Right atrium auricular region (tissue), 2 donors: ENCODE measurements at regions not wholly inside any gene's neighbourhood (a gene's known extent, or its start where the extent isn't known, plus 50 kb on each side); places are given as distances from the start of the nearest gene placed in this dataset.
A peak's percentile ranks its signal among the peaks of the same experiment; 100 is the strongest.

Source experiments
- DNase-seq: peaks from one replicate; pipeline ENCODE4 v3.0.0-alpha.2; 2019; ENCODE audit warnings: low spot score
- H3K27ac ChIP-seq, 2 donors: fragments of 200-600 bp; sonication (generic); 1 replicate in 1 of 2; 2 replicates in 1 of 2; pipeline ENCODE4 v1.5.1; 2016 to 2019
- H3K27me3 ChIP-seq, 2 donors: fragments of 200-600 bp; sonication (generic); one replicate each; pipeline versions ENCODE4 v1.5.1 to v1.6.0; 2017 to 2019
- H3K36me3 ChIP-seq: fragments of 200-600 bp; sonication (generic); one replicate; pipeline ENCODE4 v1.5.1; 2016
- H3K4me1 ChIP-seq, 2 donors: fragments of 200-600 bp; sonication (generic); one replicate each; pipeline versions ENCODE4 v1.5.1 to v1.6.0; 2017 to 2019
- H3K4me3 ChIP-seq, 2 donors: fragments of 200-600 bp; sonication (generic); 1 replicate in 1 of 2; 2 replicates in 1 of 2; pipeline ENCODE4 v1.5.1; 2017 to 2019; ENCODE audit warnings: mild to moderate bottlenecking in 1 of 2, moderate library complexity in 1 of 2
- H3K9me3 ChIP-seq, 2 donors: fragments of 200-600 bp; sonication (generic); one replicate each; pipeline ENCODE4 v1.5.1; 2019
- TF ChIP-seq, protein P1 (sequence below), 2 donors: fragments of 200-600 bp; sonication (generic); IDR thresholded peaks; one replicate each; pipeline ENCODE4 v1.5.1; 2019; ENCODE audit warnings: antibody characterized with exemption in 2 of 2

- DNase-seq, result no peak
- Histone ChIP-seq H3K9me3 (no peaks in the 10 kb centered on the region), H3K4me1 (peaks cover 0 to 6% of the 10 kb centered on the region in 2 donors), H3K27ac (peak overlapping the region in 1 of 2 donors; percentile 65), H3K4me3 (no peak overlapping the region), H3K36me3 (no peaks in the 10 kb centered on the region), H3K27me3 (no peaks in the 10 kb centered on the region)
- TF ChIP-seq, protein P1, sequence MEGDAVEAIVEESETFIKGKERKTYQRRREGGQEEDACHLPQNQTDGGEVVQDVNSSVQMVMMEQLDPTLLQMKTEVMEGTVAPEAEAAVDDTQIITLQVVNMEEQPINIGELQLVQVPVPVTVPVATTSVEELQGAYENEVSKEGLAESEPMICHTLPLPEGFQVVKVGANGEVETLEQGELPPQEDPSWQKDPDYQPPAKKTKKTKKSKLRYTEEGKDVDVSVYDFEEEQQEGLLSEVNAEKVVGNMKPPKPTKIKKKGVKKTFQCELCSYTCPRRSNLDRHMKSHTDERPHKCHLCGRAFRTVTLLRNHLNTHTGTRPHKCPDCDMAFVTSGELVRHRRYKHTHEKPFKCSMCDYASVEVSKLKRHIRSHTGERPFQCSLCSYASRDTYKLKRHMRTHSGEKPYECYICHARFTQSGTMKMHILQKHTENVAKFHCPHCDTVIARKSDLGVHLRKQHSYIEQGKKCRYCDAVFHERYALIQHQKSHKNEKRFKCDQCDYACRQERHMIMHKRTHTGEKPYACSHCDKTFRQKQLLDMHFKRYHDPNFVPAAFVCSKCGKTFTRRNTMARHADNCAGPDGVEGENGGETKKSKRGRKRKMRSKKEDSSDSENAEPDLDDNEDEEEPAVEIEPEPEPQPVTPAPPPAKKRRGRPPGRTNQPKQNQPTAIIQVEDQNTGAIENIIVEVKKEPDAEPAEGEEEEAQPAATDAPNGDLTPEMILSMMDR (IDR thresholded peaks at IDR 0.05), result no peak
Observed at GRCh38 chr2:183490914-183491313, 366.7 kb downstream of the NUP35 start.

GRCh38 chr2:183493040-183493439, 368.8 kb downstream of the NUP35 start:
- DNase-seq, result no peak
- H3K4me1 ChIP-seq, result peaks cover 0 to 6% of the 10 kb centered on the region in 2 donors
- no peak overlapping the region for H3K27ac ChIP-seq
- H3K4me3 ChIP-seq, result no peak overlapping the region
- no peaks in the 10 kb centered on the region for H3K36me3 ChIP-seq
- no peaks in the 10 kb centered on the region for H3K9me3 ChIP-seq
- no peaks in the 10 kb centered on the region for H3K27me3 ChIP-seq
- TF ChIP-seq, protein P1 (IDR thresholded peaks at IDR 0.05), result no peak

- no peaks in the 10 kb centered on the region for H3K27me3 ChIP-seq
- no peaks in the 10 kb centered on the region for H3K36me3 ChIP-seq
- peaks cover 0 to 6% of the 10 kb centered on the region in 2 donors for H3K4me1 ChIP-seq
- TF ChIP-seq, protein P1 (IDR thresholded peaks at IDR 0.05), result no peak
- no peak overlapping the region for H3K27ac ChIP-seq
- H3K9me3 ChIP-seq, result peaks cover 0 to under 1% of the 10 kb centered on the region in 2 donors
- DNase-seq, result no peak
- H3K4me3 ChIP-seq, result no peak overlapping the region
Observed at GRCh38 chr2:183495079-183495478, 370.8 kb downstream of the NUP35 start.

DNA sequence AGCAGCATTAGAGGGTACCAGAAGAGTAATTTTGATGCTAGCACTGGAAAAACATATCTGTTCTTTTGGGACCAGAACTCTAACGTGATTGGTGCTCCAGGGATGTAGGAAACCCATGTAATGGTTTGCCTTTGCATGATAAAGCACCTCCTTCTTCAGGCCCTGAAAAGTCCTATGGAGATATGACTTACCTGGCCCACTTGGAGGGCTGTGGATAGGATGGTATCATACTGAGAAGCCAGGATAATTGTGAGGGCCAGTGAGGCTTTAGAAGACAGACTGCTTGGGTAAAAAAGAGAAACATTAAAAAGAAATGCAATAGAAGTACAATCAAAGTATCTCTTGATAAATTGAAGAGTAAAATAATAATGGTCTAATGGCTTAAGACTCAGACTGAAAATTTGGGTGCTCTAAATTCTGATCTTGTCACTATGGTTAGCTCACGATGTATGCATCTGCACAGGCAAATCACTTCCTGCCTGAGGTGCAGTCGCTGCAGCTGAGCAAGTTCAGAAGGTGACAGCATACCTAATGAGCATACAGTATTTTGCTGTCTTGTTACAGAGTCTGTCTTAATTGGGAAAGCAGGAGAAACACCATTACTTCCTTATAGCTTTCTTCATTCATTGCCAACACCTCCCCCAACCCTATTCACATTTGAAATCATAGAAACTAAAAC, 371.5 kb downstream of the NUP35 start:
- no peaks in the 10 kb centered on the region for H3K36me3 ChIP-seq
- H3K27me3 ChIP-seq, result no peaks in the 10 kb centered on the region
- H3K4me3 ChIP-seq, result no peak overlapping the region
- peaks cover 0 to under 1% of the 10 kb centered on the region in 2 donors for H3K4me1 ChIP-seq
- H3K27ac ChIP-seq, result no peak overlapping the region
- TF ChIP-seq, protein P1 (IDR thresholded peaks at IDR 0.05), result no peak
- peaks cover 0 to 6% of the 10 kb centered on the region in 2 donors for H3K9me3 ChIP-seq
- DNase-seq, result no peak

DNA sequence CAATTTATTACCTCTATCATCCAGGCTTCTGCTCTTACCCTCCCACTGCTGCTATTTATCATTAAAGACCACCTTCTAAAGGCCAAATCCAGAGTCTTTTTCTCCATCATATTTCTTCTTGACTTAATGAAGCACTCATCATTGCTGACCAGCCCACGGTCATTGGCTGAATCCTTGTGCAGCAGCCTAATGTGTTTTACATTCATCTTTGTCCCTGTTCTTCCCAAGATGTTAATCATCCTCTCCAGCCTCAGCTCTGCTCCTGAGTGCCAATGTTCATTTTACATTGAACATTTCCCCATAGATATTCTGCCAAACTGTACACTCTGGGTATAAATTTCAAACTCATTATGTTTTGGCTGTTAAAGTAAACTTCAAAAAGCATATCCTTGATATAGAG, 373.6 kb downstream of the NUP35 start:
- no peak for DNase-seq
- no peaks in the 10 kb centered on the region for H3K4me1 ChIP-seq
- TF ChIP-seq, protein P1 (IDR thresholded peaks at IDR 0.05), result no peak
- H3K27me3 ChIP-seq, result no peaks in the 10 kb centered on the region
- no peak overlapping the region for H3K27ac ChIP-seq
- no peaks in the 10 kb centered on the region for H3K36me3 ChIP-seq
- peaks cover 0 to 6% of the 10 kb centered on the region in 2 donors for H3K9me3 ChIP-seq
- H3K4me3 ChIP-seq, result no peak overlapping the region

DNA sequence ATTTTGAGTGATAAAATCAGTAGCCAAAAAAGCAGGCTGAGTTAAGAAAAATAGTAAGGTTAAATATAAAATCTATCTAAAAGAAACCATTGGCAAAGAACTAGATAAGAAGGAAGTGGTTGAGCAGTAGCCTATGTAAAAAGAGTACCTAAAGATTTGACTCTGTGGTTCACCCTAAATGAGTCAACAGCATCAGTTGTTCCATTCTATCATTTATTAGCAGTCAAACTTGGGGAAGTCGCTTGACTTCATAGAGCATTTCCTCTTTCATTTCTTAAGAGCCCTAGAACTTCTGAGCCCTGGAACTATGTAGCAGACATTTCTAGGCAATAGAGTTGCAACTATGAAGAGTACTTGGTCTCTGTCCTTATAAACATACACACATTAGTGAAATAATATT, 381.7 kb downstream of the NUP35 start:
- Histone ChIP-seq H3K4me1 (no peaks in the 10 kb centered on the region), H3K9me3 (no peaks in the 10 kb centered on the region), H3K4me3 (no peak overlapping the region), H3K36me3 (no peaks in the 10 kb centered on the region), H3K27me3 (no peaks in the 10 kb centered on the region), H3K27ac (no peak overlapping the region)
- TF ChIP-seq, protein P1 (IDR thresholded peaks at IDR 0.05), result no peak
- DNase-seq, result no peak
